ENCODE measurements at regions not wholly inside any gene's neighbourhood (a gene's known extent, or its start where the extent isn't known, plus 50 kb on each side); places are given as distances from the start of the nearest gene placed in this dataset.

GRCh38 chr5:89208811-89209210, 325.8 kb upstream of the MEF2C start:
- Histone ChIP-seq H3K4me1 (no peaks in the 10 kb centered on the region), H3K9me3 (no peaks in the 10 kb centered on the region), H3K27ac (no peak overlapping the region), H3K4me3 (no peak overlapping the region), H3K27me3 (no peaks in the 10 kb centered on the region), H3K36me3 (replicated peaks in 1 of 2; ENCODE audit: insufficient read depth in 1 of 2, low read depth in 2 of 2) (no peaks in the 10 kb centered on the region)
- no peak for ATAC-seq
- no peak for DNase-seq
- TF ChIP-seq, protein P1, sequence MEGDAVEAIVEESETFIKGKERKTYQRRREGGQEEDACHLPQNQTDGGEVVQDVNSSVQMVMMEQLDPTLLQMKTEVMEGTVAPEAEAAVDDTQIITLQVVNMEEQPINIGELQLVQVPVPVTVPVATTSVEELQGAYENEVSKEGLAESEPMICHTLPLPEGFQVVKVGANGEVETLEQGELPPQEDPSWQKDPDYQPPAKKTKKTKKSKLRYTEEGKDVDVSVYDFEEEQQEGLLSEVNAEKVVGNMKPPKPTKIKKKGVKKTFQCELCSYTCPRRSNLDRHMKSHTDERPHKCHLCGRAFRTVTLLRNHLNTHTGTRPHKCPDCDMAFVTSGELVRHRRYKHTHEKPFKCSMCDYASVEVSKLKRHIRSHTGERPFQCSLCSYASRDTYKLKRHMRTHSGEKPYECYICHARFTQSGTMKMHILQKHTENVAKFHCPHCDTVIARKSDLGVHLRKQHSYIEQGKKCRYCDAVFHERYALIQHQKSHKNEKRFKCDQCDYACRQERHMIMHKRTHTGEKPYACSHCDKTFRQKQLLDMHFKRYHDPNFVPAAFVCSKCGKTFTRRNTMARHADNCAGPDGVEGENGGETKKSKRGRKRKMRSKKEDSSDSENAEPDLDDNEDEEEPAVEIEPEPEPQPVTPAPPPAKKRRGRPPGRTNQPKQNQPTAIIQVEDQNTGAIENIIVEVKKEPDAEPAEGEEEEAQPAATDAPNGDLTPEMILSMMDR (IDR thresholded peaks at IDR 0.05), result no peak
- no peak for TF ChIP-seq POLR2A (IDR thresholded peaks at IDR 0.05)
- 49 to 62% methylated on average over 2 of the region's 2 CpGs for WGBS, 2 donors
- intact Hi-C loops (cut with DNase I), result no loop called here

GRCh38 chr5:89208392-89208791, 325.4 kb upstream of the MEF2C start:
- Histone ChIP-seq H3K4me3 (no peak overlapping the region), H3K27me3 (no peaks in the 10 kb centered on the region), H3K4me1 (no peaks in the 10 kb centered on the region), H3K9me3 (no peaks in the 10 kb centered on the region), H3K36me3 (replicated peaks in 1 of 2; ENCODE audit: insufficient read depth in 1 of 2, low read depth in 2 of 2) (no peaks in the 10 kb centered on the region), H3K27ac (no peak overlapping the region)
- intact Hi-C loops (cut with DNase I), result no loop called here
- no peak for DNase-seq
- ATAC-seq, result no peak
- TF ChIP-seq, protein P1 (IDR thresholded peaks at IDR 0.05), result no peak
- TF ChIP-seq POLR2A (IDR thresholded peaks at IDR 0.05), result no peak

DNA sequence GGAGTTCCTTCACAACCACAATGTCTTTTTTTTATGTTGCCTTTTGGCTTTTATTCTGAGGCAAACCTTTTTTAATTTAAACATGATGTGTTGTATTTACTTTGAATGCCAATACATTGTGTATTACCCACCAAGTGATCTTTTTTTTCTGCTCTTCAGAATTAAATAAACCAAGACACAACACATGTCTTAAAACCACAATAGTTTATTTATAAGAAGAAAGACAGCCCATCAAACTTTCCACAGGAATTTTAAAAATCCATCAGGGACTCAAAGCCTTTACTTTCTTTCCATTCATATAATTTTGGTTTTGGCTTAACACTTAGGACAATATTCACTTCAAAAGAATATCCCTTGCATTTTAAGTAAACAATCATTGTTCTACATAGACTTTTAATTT, 321.8 kb upstream of the MEF2C start:
- no peak for TF ChIP-seq POLR2A (IDR thresholded peaks at IDR 0.05)
- TF ChIP-seq, protein P1 (IDR thresholded peaks at IDR 0.05), result no peak
- intact Hi-C loops (cut with DNase I), result no loop called here
- ATAC-seq (no peak), DNase-seq (no peak)
- Histone ChIP-seq H3K27me3 (no peaks in the 10 kb centered on the region), H3K36me3 (replicated peaks in 1 of 2; ENCODE audit: insufficient read depth in 1 of 2, low read depth in 2 of 2) (no peaks in the 10 kb centered on the region), H3K4me1 (no peaks in the 10 kb centered on the region), H3K9me3 (peaks cover 0 to 6% (median 0%) of the 10 kb centered on the region in 3 donors), H3K27ac (no peak overlapping the region), H3K4me3 (no peak overlapping the region)

DNA sequence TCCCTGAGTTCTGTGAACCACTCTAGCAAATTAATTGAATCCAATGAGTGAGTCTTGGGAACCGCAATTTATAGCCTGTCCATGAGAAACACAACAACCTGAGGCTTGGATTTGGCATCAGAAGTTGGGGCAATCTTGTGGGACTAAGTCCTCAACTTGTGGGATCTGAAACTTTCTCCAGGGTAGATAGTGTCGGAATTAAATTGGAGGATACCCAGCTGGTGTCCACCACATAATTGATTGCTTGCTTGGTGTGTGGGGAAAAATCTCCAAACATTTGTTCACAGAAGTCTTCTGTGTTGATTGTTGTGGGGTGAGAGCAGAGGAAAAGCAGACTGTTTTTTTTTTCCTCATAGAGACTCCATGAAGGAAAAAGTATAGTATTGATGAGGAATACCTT, 320.6 kb upstream of the MEF2C start:
- ATAC-seq, result no peak
- DNase-seq, result no peak

GRCh38 chr5:89200899-89201298, 317.9 kb upstream of the MEF2C start:
- Histone ChIP-seq H3K36me3 (replicated peaks in 1 of 2; ENCODE audit: insufficient read depth in 1 of 2, low read depth in 2 of 2) (no peaks in the 10 kb centered on the region), H3K27ac (no peak overlapping the region), H3K27me3 (no peaks in the 10 kb centered on the region), H3K4me1 (no peaks in the 10 kb centered on the region), H3K4me3 (no peak overlapping the region), H3K9me3 (peaks cover 0 to 14% (median 0%) of the 10 kb centered on the region in 3 donors)
- intact Hi-C loops (cut with DNase I), result no loop called here
- WGBS, 2 donors, result 75 to 78% methylated on average over 2 of the region's 2 CpGs
- no peak for DNase-seq
- TF ChIP-seq, protein P1 (IDR thresholded peaks at IDR 0.05), result no peak
- no peak for TF ChIP-seq POLR2A (IDR thresholded peaks at IDR 0.05)
- ATAC-seq, result no peak

More for the DNA sequence above, 320.6 kb upstream of the MEF2C start:
- no peaks in the 10 kb centered on the region for H3K36me3 ChIP-seq (replicated peaks in 1 of 2; ENCODE audit: insufficient read depth in 1 of 2, low read depth in 2 of 2)
- H3K27me3 ChIP-seq, result no peaks in the 10 kb centered on the region
- H3K4me1 ChIP-seq, result no peaks in the 10 kb centered on the region
- TF ChIP-seq POLR2A (IDR thresholded peaks at IDR 0.05), result no peak
- TF ChIP-seq, protein P1 (IDR thresholded peaks at IDR 0.05), result no peak
- 82 to 94% methylated on average over 2 of the region's 2 CpGs for WGBS, 2 donors
- no peak overlapping the region for H3K4me3 ChIP-seq
- H3K9me3 ChIP-seq, result peaks cover 0 to 11% (median 0%) of the 10 kb centered on the region in 3 donors
- intact Hi-C loops (cut with DNase I), result no loop called here
- no peak overlapping the region for H3K27ac ChIP-seq
